GM20431 (cell line): ENCODE measurements at regions not wholly inside any gene's neighbourhood (a gene's known extent, or its start where the extent isn't known, plus 50 kb on each side); places are given as distances from the start of the nearest gene placed in this dataset.

Source experiments
- in situ Hi-C: fragments of 300-500 bp; cut with MseI, MboI; formaldehyde crosslinking; loops from one replicate; pipeline ENCODE4 v1.15.0; 2020; ENCODE audit warnings: low sequenced_read_pairs; ENCODE audit not compliant: unreplicated experiment

DNA sequence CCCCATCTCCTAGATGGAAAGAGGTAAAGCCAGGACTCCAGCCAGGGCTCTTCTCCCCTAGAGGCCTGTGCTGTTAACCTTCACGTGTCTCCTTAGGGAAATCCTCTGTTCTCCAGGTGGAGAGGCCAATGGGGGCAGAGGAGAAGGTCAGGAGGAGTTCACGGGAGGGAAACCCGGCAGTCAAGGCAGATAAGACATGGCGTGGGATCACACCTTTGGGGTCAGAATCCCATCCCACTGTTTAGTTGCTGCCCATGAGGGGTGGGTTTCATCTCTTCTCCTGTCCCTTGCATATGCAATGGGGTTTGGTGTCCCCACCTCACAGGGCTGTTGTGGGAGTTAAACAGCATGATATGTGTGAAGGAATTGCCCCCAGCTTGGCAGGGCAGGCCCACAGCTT lies 469.7 kb downstream of the TBC1D22A start:
- in situ Hi-C loops, result no loop called here

DNA sequence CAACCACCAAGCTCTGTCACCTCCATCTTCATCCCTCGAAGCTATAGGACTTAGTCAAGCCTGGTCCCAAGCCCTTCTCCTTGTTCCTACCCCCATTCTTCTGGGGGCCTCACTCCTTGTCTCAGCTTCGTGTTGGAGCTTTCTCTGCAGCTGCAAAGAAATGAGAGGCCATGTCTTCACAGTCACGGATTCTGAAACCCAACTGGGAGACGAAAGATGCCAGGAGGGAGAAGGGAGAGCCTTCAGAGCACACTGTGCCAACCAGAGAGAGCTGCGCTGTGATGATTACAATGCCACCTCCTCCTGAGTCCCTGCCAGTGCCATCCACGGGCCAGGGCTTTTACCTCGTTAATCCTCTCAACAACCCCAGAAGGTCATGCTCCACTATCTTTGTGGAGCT lies 469.3 kb downstream of the TBC1D22A start:
- in situ Hi-C loops, result no loop called here

DNA sequence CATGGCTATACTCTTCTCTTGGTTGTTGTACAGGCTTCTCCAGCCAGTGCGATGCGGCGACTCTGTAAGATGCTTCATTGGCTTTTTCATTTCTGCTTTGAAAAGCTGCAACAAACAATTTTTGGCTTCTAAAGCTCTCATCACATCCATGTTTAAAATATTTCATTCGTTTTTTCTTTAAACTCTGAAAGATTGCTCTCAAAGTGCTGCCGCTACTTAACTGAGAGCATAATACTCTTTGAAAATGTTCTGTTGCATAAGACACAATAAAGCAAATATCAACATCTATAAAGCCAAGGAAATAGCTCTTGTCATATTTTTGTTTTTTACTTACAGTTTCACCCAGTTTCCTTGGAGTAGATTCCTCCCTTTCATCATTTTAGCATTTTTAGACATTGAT lies 468.3 kb downstream of the TBC1D22A start:
- in situ Hi-C loops, result no loop called here

DNA sequence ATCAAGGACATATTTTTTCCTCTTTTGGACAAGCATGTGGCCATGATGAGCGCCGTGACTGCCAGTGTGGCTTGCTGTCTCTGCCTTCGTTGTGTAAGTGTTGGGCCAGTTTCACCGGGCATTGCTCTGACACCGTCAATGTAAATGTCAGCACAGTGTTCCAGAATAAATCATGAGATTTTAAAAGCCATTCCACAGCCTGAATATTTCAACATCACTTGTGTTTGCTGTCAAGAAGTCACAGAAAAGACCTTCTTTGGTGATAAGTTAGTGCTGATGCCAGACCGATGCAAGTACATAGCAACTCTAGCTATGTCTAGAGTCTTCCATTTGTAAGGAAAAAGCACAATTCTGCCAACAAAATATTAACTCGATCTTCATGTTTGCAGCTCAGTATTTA lies 467.8 kb downstream of the TBC1D22A start:
- in situ Hi-C loops, result no loop called here

DNA sequence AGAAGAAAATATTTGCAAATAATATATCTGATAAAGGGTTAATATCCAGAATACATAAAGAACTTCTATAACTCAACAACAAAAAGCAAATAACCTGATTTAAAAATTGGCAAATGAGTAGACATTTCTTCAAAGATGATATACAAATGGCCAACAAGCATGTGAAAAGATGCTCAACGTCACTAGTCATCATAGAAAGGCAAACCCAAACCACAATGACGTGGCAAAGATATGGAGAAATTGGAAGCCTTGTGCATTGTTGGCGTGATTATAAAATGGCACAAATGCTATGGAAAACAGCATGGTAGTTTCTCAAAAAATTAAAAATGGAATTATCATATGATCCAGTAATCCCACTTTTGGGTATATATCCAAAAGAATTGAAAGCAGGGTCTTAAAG lies 466.3 kb downstream of the TBC1D22A start:
- in situ Hi-C loops, result no loop called here

DNA sequence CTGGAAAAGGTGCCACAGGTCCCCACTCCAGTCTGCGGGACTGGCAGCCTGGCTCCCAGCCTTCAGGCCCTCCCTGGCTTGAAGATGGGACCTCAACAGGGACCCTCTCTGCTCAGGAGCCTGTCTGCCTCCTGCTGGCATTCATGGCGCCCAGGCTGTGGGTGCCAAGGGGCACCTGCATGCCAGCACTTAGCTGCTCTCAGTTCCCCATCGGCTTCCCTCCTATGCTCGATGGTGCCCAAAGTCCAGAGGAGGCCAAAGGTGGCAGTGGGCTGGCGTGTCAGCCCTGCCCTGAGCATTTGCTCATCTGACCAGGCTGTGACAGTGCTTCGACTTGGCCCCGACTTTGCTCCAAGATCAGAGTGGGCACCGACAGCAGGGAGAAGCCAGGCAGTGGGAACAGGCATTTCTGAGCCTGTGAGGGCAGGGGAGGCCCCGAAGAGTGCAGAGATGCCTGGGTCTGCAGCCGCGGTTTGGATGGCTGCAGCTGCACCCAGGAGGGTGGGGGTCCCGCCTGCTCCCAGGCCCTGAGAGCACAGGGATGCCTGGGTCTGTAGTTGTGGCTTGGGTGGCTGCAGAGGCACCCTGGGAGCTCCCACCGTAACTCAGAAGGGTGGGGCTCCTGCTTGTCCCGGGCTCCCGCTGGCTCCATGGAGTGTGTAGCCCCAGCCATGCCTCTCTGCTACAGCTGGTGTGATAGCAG lies 463.6 kb downstream of the TBC1D22A start:
- in situ Hi-C loops, result no loop called here

GRCh38 chr22:47225080-47225930 lies 462.9 kb downstream of the TBC1D22A start:
- in situ Hi-C loops, result no loop called here
